Upper lobe of left lung (tissue), 6 donors: ENCODE measurements at regions not wholly inside any gene's neighbourhood (a gene's known extent, or its start where the extent isn't known, plus 50 kb on each side); places are given as distances from the start of the nearest gene placed in this dataset.

Source experiments
- ATAC-seq, 2 donors: fragments of 200-7000 bp; cut with Tn5 transposase; one replicate each; pipeline ENCODE4 v1.9.1; 2022; ENCODE audit warnings: mild to moderate bottlenecking in 2 of 2, moderate library complexity in 2 of 2; ENCODE audit not compliant: low FRiP score in 2 of 2
- DNase-seq, 2 donors: peaks; one replicate each; pipeline ENCODE4 v3.0.0-alpha.2; 2019 to 2020
- H3K27ac ChIP-seq, 4 donors: fragments of 200-600 bp; sonication (generic); one replicate each; pipeline ENCODE4 v1.5.1; 2016 to 2019
- H3K27me3 ChIP-seq, 4 donors: fragments of 200-600 bp; sonication (generic); one replicate each; pipeline ENCODE4 v1.5.1; 2017 to 2019
- H3K36me3 ChIP-seq, 4 donors: fragments of 200-600 bp; sonication (generic); one replicate each; pipeline ENCODE4 v1.5.1; 2016 to 2019
- H3K4me1 ChIP-seq, 4 donors: fragments of 200-600 bp; sonication (generic); one replicate each; pipeline ENCODE4 v1.5.1; 2018 to 2019
- H3K4me3 ChIP-seq, 4 donors: fragments of 200-600 bp; sonication (generic); one replicate each; pipeline ENCODE4 v1.5.1; 2017 to 2019; ENCODE audit warnings: mild to moderate bottlenecking in 2 of 4, moderate library complexity in 1 of 4
- H3K9me3 ChIP-seq, 4 donors: fragments of 200-600 bp; sonication (generic); one replicate each; pipeline ENCODE4 v1.5.1; 2018 to 2019
- EP300 ChIP-seq, 4 donors: sonication (generic); formaldehyde crosslinking; IDR thresholded peaks; one replicate each; pipeline ENCODE4 v1.5.1; 2017; ENCODE audit warnings: antibody characterized with exemption in 4 of 4, control low read depth in 2 of 4
- POLR2A ChIP-seq, 4 donors: fragments of 450-650 bp; IDR thresholded peaks; one replicate each; pipeline ENCODE4 v1.5.1; 2016 to 2017; ENCODE audit warnings: antibody characterized with exemption in 4 of 4, mild to moderate bottlenecking in 2 of 4
- POLR2AphosphoS5 ChIP-seq, 2 donors: sonication (generic); formaldehyde crosslinking; IDR thresholded peaks; one replicate each; pipeline ENCODE4 v1.5.1; 2017; ENCODE audit warnings: antibody characterized with exemption in 2 of 2
- whole genome bisulfite sequencing, 2 donors: methylation state at CpG; one replicate each; pipeline ENCODE4 v1.1.5; 2017 to 2018; 5-methylcytosine and 5-hydroxymethylcytosine counted together
- TF ChIP-seq, protein P1 (sequence below), 6 experiments: fragments of 450-650 bp in 4 of 6; fragments of 200-600 bp in 2 of 6; sonication (generic) in 2 of 6; IDR thresholded peaks; one replicate each; pipeline ENCODE4 v1.5.1; 2016 to 2019; ENCODE audit warnings: antibody characterized with exemption in 6 of 6
- donor health status: DM: no; HTN: no; CAD: no; lungs with moderate emphysema.
- donor health status: DM: no; HTN: yes; CAD: no; lungs with severe emphysema.

DNA sequence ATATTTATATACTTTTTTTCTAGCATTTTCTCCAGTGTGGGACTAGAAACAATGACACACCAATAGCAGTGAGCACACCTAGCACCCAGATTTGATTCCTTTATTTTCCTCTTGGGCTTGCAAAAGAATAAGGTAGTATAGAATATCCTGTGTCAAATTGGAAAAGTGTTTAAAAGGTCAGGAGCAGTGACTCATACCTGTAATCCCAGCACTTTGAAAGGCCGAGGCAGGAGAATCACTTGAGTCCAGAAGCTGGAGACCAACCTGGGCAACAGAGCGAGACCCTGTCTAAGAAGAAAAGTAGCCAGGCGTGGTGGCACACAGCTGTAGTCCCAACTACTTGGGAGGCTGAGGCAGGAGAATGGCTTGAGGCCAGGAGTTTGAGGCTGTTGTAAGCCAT lies 53.8 kb upstream of the SGPP1 start:
- Histone ChIP-seq H3K27ac (no peak overlapping the region), H3K36me3 (no peaks in the 10 kb centered on the region), H3K27me3 (no peaks in the 10 kb centered on the region), H3K4me1 (no peaks in the 10 kb centered on the region), H3K4me3 (no peak overlapping the region), H3K9me3 (no peaks in the 10 kb centered on the region)
- 89 to 94% methylated on average over 3 of the region's 3 CpGs for WGBS, 2 donors
- ATAC-seq (no peak), DNase-seq (no peak)
- TF ChIP-seq, protein P1, sequence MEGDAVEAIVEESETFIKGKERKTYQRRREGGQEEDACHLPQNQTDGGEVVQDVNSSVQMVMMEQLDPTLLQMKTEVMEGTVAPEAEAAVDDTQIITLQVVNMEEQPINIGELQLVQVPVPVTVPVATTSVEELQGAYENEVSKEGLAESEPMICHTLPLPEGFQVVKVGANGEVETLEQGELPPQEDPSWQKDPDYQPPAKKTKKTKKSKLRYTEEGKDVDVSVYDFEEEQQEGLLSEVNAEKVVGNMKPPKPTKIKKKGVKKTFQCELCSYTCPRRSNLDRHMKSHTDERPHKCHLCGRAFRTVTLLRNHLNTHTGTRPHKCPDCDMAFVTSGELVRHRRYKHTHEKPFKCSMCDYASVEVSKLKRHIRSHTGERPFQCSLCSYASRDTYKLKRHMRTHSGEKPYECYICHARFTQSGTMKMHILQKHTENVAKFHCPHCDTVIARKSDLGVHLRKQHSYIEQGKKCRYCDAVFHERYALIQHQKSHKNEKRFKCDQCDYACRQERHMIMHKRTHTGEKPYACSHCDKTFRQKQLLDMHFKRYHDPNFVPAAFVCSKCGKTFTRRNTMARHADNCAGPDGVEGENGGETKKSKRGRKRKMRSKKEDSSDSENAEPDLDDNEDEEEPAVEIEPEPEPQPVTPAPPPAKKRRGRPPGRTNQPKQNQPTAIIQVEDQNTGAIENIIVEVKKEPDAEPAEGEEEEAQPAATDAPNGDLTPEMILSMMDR (IDR thresholded peaks at IDR 0.05): no peak
- TF ChIP-seq POLR2AphosphoS5 (IDR thresholded peaks at IDR 0.05) (no peak), POLR2A (IDR thresholded peaks at IDR 0.05) (no peak), EP300 (IDR thresholded peaks at IDR 0.05) (no peak)

DNA sequence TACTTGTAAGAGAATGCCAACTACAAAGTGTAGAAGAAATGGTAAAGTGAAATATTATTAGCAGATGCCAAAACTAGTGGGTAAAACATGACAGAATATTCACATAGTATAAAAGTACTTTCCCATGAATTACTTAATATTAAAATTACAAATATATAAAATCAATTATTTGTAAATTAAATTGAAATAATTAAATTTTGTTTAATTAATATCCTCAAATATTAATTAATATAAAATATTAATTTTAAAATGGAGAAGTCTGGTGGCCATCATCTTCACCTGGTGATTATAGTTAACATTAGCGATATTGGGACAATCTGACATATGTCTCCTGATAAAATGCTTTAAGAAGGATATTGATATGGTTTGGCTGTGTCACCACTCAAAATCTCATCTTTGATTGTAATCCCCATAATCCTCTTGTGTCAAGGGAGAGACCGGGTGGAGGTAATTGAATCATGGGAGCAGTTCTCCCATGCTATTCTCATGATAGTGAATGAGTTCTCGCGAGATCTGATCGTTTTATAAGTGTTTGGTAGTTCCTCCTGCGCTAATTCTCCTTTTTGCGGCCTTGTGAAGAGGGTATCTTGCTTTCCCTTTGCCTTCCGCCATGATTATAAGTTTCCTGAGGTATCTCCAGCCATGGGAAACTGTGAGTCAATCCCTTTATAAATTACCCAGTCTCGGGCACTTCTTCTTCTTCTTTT lies 55.0 kb upstream of the SGPP1 start:
- Histone ChIP-seq H3K27me3 (no peaks in the 10 kb centered on the region), H3K36me3 (no peaks in the 10 kb centered on the region), H3K9me3 (no peaks in the 10 kb centered on the region), H3K4me1 (no peaks in the 10 kb centered on the region), H3K4me3 (no peak overlapping the region), H3K27ac (no peak overlapping the region)
- DNase-seq: no peak
- TF ChIP-seq POLR2AphosphoS5 (IDR thresholded peaks at IDR 0.05): no peak
- TF ChIP-seq EP300 (IDR thresholded peaks at IDR 0.05): no peak
- no peak for TF ChIP-seq POLR2A (IDR thresholded peaks at IDR 0.05)
- TF ChIP-seq, protein P1 (IDR thresholded peaks at IDR 0.05): no peak
- WGBS, 2 donors: 92 to 96% methylated on average over 9 of the region's 9 CpGs
- ATAC-seq: no peak

DNA sequence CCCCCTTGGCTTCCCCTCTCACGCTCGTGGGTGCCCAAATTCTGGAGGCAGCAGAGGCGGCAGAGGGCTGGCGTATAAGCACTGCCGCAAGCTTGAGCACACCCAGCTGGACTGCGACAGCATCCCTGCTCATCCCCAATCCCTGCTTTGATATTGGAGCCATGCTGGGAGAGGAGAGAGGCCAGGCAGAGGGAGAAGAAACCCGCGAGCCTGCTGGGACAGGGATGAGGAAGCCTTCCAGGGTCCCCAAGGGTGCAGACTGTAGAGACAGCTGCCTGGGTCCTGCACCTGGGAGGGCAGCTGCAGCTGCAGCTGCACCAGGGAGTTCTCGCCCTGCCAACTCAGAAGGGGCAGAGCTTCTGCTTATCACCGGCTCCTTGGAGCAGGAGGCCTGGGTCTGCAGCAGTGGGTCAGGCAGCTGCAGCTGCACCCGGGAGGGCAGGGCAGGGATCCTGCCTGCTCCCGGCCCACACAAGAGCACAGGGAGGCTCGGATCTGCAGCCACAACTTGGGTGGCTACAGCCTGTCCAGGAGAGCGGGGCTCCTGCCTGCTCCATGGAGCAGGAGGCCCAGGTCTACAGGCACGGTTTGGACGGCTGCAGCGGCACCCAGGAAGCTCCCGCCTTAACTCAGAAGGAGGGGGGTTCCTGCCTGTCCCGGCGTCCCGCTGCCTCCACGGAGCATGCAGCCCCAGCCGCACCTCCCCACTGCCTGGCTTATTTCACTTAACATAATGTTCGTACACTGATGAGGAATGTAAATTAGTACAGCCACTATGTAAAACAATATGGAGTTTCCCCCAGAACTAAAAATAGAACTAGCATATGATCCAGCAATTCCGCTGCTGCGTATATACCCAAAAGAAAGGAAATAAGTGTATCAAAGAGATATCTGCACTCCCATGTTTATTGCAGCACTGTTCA lies 60.4 kb upstream of the SGPP1 start:
- peak; percentile 8 to 22 for ATAC-seq
- DNase-seq: peak in 1 of 2 donors; percentile 78
- H3K4me3 ChIP-seq: no peak overlapping the region

DNA sequence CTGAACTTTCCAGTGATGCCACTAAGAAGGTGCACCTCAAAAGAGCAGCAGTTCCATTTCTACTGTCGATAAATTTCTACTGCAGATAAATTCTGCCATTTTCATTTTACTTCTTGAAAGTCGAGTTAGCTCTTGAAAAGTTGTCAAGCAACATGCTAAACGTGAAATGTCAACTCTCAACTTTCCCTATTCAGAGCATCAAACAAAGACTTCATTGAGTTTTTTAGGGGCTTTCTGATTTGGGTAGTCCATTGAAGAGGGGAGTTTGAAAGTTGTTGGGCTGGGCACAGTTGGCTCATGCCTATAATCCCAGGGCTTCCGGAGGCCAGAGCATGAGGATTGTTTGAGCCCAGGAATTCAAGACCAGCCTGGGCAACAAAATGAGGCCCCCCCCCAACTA lies 59.4 kb upstream of the SYNE2 start:
- Histone ChIP-seq H3K36me3 (no peaks in the 10 kb centered on the region), H3K27ac (no peak overlapping the region), H3K27me3 (no peaks in the 10 kb centered on the region), H3K4me3 (no peak overlapping the region), H3K4me1 (peaks cover 0 to 2% (median 0%) of the 10 kb centered on the region in 4 donors), H3K9me3 (no peaks in the 10 kb centered on the region)
- 64 to 69% methylated on average over 4 of the region's 4 CpGs for WGBS, 2 donors
- ATAC-seq: no peak
- TF ChIP-seq EP300 (IDR thresholded peaks at IDR 0.05) (no peak), POLR2A (IDR thresholded peaks at IDR 0.05) (no peak)
- TF ChIP-seq, protein P1 (IDR thresholded peaks at IDR 0.05): no peak
- DNase-seq: no peak

More for the DNA sequence above, 60.4 kb upstream of the SGPP1 start:
- WGBS, 2 donors: 66 to 76% methylated on average over 7 to 25 of the region's 26 CpGs
- Histone ChIP-seq H3K27me3 (no peaks in the 10 kb centered on the region), H3K27ac (no peak overlapping the region), H3K4me1 (peaks cover 0 to 7% (median 0%) of the 10 kb centered on the region in 4 donors), H3K36me3 (no peaks in the 10 kb centered on the region), H3K9me3 (no peaks in the 10 kb centered on the region)
- TF ChIP-seq EP300 (IDR thresholded peaks at IDR 0.05) (no peak), POLR2A (IDR thresholded peaks at IDR 0.05) (no peak), POLR2AphosphoS5 (IDR thresholded peaks at IDR 0.05) (no peak)
- TF ChIP-seq, protein P1 (IDR thresholded peaks at IDR 0.05): no peak
